ENCODE measurements at regions not wholly inside any gene's neighbourhood (a gene's known extent, or its start where the extent isn't known, plus 50 kb on each side); places are given as distances from the start of the nearest gene placed in this dataset.

- no peak for TF ChIP-seq ZNF532 (CRISPR knock-in tag; IDR thresholded peaks at IDR 0.05; ENCODE audit: borderline replicate concordance)
- no peak for TF ChIP-seq ZNF425 (CRISPR knock-in tag; conservative IDR thresholded peaks at IDR 0.05)
- TF ChIP-seq E2F5 (CRISPR knock-in tag; IDR thresholded peaks at IDR 0.05): no peak
- no peak for TF ChIP-seq CREM (CRISPR knock-in tag; IDR thresholded peaks at IDR 0.05)
- no peak for TF ChIP-seq ZBTB21 (CRISPR knock-in tag; IDR thresholded peaks at IDR 0.05; ENCODE audit: borderline replicate concordance)
- TF ChIP-seq ATF3 (CRISPR knock-in tag; conservative IDR thresholded peaks at IDR 0.05): no peak
- no peak for TF ChIP-seq GTF2I (CRISPR knock-in tag; conservative IDR thresholded peaks at IDR 0.05)
- TF ChIP-seq HMGA2 (CRISPR knock-in tag; IDR thresholded peaks at IDR 0.05): no peak
- no peak for TF ChIP-seq ZNF121 (CRISPR knock-in tag; IDR thresholded peaks at IDR 0.05)
- no peak for TF ChIP-seq ZNF671 (CRISPR knock-in tag; IDR thresholded peaks at IDR 0.05)
- TF ChIP-seq NR1H2 (CRISPR knock-in tag; IDR thresholded peaks at IDR 0.05): no peak
These were observed 466.3 kb downstream of the HAPSTR1 start (continued) for GRCh38 chr16:9557713-9558112.

- H3K36me3 Mint-ChIP-seq: no peaks in the 10 kb centered on the region
- TF ChIP-seq USF2 (CRISPR knock-in tag; IDR thresholded peaks at IDR 0.05): peak; percentile 68
- TF ChIP-seq ZNF512 (CRISPR knock-in tag; IDR thresholded peaks at IDR 0.05; ENCODE audit: borderline replicate concordance): no peak
- TF ChIP-seq USF1 (CRISPR knock-in tag; IDR thresholded peaks at IDR 0.05): 0 out of 2 replicates have a peak, but pooled peaks have one; percentile 29
- TF ChIP-seq NFYB (CRISPR knock-in tag; conservative IDR thresholded peaks at IDR 0.05; ENCODE audit: low read depth): peak; percentile 49
- TF ChIP-seq RORB (CRISPR knock-in tag; IDR thresholded peaks at IDR 0.05): no peak
- H3K9me3 Mint-ChIP-seq: peaks cover 16% of the 10 kb centered on the region
- no peaks in the 10 kb centered on the region; the same call in 1 of the 2 replicates for H3K27me3 Mint-ChIP-seq (ENCODE audit: low read depth)
- peaks cover 20% of the 10 kb centered on the region for H3K4me1 Mint-ChIP-seq
- ChIA-PET CTCF (no interaction called here), POLR2A (interaction anchor here (0.6 kb wide), 1 partner anchor 9 kb away, joined by 3 read pairs; no protein-coding TSS in a partner anchor)
- H3K4me3 Mint-ChIP-seq: no peak overlapping the region
- no peak overlapping the region for H3K27ac Mint-ChIP-seq
- DNase-seq (ENCODE audit: low spot score) (no peak), ATAC-seq (no peak)
These were observed 474.7 kb downstream of the HAPSTR1 start for GRCh38 chr16:9566099-9566498.

Measured in WTC11 (cell line).